ENCODE measurements at regions not wholly inside any gene's neighbourhood (a gene's known extent, or its start where the extent isn't known, plus 50 kb on each side); places are given as distances from the start of the nearest gene placed in this dataset.

DNA sequence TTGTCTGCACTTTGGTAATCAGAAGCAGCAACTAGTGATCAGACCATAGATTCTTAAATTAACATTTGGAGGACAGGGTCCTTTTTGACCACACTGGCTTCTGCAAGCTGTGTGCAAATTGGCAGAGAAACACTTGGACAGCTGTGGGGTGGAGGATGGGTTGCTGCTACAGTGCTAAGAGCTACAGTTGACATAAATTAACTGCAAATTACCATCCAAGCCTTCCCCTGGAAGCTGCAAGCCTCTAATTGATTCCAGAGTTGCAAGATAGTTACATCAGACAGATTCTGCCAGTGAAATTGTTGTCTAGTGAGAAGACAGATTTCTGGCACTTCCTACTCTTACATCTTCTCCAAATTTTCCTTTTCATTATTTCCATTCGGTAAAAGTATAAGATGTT, 517.7 kb downstream of the DIRAS2 start:
- CTCF ChIA-PET = interaction anchor here (1.4 kb wide), 1 partner anchor 16 kb away, joined by 4 read pairs; no protein-coding TSS in a partner anchor
- no peak overlapping the region for H3K27ac Mint-ChIP-seq

DNA sequence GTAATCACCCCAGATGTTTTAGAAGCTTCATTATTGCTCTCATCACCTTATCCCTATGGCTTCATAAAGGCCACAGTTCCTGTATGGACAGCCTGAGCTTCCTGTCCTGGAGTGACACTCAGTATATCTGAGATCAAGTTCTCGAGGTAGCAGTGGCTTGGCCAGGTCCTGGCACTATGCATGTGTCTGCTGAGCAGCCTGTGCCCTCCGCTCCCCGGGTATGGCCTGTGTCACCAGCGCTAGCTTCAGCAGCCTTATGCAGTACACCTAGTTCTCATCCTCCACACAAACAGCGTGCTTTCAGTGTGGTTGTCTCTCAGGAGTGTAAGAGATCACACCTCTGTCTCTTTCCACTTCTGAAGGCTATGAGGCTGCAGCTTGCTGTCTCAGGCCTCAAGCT, 514.7 kb downstream of the DIRAS2 start:
- intact Hi-C loops (cut with micrococcal nuclease) = no loop called here
- H3K4me3 Mint-ChIP-seq = no peak overlapping the region
- TF ChIP-seq, protein P1, sequence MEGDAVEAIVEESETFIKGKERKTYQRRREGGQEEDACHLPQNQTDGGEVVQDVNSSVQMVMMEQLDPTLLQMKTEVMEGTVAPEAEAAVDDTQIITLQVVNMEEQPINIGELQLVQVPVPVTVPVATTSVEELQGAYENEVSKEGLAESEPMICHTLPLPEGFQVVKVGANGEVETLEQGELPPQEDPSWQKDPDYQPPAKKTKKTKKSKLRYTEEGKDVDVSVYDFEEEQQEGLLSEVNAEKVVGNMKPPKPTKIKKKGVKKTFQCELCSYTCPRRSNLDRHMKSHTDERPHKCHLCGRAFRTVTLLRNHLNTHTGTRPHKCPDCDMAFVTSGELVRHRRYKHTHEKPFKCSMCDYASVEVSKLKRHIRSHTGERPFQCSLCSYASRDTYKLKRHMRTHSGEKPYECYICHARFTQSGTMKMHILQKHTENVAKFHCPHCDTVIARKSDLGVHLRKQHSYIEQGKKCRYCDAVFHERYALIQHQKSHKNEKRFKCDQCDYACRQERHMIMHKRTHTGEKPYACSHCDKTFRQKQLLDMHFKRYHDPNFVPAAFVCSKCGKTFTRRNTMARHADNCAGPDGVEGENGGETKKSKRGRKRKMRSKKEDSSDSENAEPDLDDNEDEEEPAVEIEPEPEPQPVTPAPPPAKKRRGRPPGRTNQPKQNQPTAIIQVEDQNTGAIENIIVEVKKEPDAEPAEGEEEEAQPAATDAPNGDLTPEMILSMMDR (IDR thresholded peaks at IDR 0.05) = no peak
- DNase-seq = no peak
- H3K27ac Mint-ChIP-seq = no peak overlapping the region
- no peaks in the 10 kb centered on the region for H3K36me3 Mint-ChIP-seq (ENCODE audit: low read depth)
- peaks cover 21% of the 10 kb centered on the region for H3K27me3 Mint-ChIP-seq
- no peak for ATAC-seq
- ChIA-PET POLR2A (no interaction called here), CTCF (interaction anchor here (1.2 kb wide), 1 partner anchor 65 kb away, joined by 3 read pairs; no protein-coding TSS in a partner anchor)
- H3K4me1 Mint-ChIP-seq (ENCODE audit: low read depth) = no peaks in the 10 kb centered on the region
- H3K9me3 Mint-ChIP-seq = peaks cover 8% of the 10 kb centered on the region

More for the DNA sequence above, 517.7 kb downstream of the DIRAS2 start:
- Mint-ChIP-seq H3K36me3 (ENCODE audit: low read depth) (no peaks in the 10 kb centered on the region), H3K4me1 (ENCODE audit: low read depth) (no peaks in the 10 kb centered on the region), H3K27me3 (peaks cover 18% of the 10 kb centered on the region), H3K9me3 (peaks cover 8% of the 10 kb centered on the region), H3K4me3 (no peak overlapping the region)
- ATAC-seq (no peak), DNase-seq (no peak)
- TF ChIP-seq, protein P1 (IDR thresholded peaks at IDR 0.05) = no peak
- intact Hi-C loops (cut with micrococcal nuclease) = no loop called here
- POLR2A ChIA-PET = no interaction called here

DNA sequence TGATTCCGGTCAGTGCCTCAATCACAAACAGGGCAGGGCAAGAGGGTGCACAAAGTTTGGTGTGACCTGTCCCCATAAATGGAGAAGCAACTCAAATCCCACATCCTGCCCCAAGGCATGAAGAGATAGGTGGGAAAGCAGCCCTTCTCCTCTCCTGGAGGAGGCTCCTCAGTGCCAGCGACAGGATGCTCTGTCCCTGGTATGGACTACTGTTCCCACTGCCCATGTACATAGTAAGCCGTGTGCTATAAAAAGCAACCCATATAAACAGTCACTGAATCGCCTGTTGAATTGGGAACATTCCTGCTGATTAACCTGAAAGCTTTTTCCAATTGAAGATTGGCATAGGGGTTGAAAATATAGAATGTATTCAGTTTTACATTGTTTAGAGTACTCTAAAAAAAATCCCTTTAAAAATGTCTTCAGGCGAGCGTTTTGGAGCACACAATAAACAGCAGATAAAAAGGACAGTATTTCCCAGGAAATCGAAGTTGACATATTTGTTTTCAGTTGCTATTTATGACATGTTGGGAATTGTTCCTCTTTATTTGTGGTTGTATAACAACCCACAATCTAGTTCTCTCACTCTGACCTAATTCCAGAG, 513.9 kb downstream of the DIRAS2 start:
- no peak overlapping the region for H3K27ac Mint-ChIP-seq
- ChIA-PET CTCF (interaction anchor here (1.0 kb wide), 1 partner anchor 13 kb away, joined by 3 read pairs; no protein-coding TSS in a partner anchor), POLR2A (no interaction called here)
- intact Hi-C loops (cut with micrococcal nuclease) = no loop called here
- TF ChIP-seq, protein P1 (IDR thresholded peaks at IDR 0.05) = no peak
- H3K9me3 Mint-ChIP-seq = peaks cover 2% of the 10 kb centered on the region
- H3K27me3 Mint-ChIP-seq = peaks cover 21% of the 10 kb centered on the region
- no peaks in the 10 kb centered on the region for H3K4me1 Mint-ChIP-seq (ENCODE audit: low read depth)
- no peaks in the 10 kb centered on the region for H3K36me3 Mint-ChIP-seq (ENCODE audit: low read depth)
- ATAC-seq (no peak), DNase-seq (no peak)
- H3K4me3 Mint-ChIP-seq = no peak overlapping the region

DNA sequence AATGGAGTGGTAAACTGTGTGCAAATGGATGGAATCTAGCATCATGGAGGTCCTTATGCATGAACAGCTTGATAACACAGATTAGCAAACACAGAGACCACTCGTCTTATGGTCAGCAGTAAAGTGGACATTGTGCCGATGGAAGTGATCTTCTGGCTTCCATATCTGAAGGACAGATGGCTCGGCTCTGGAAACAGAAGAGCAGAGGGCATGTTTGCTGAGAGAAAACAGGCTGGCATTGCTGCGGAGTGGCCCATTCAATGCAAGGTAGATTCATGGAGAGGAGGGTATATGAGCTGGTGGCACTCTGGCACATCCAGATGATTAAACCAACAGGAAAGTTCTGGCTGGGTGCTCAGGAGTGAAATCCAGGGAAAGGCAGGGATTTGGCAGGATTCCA, 513.2 kb downstream of the DIRAS2 start:
- Mint-ChIP-seq H3K4me1 (ENCODE audit: low read depth) (no peaks in the 10 kb centered on the region), H3K27ac (no peak overlapping the region), H3K36me3 (ENCODE audit: low read depth) (no peaks in the 10 kb centered on the region), H3K27me3 (peaks cover 22% of the 10 kb centered on the region), H3K4me3 (no peak overlapping the region), H3K9me3 (peaks cover 2% of the 10 kb centered on the region)
- TF ChIP-seq, protein P1 (IDR thresholded peaks at IDR 0.05) = no peak
- DNase-seq (no peak), ATAC-seq (no peak)
- CTCF ChIA-PET = interaction anchor here (1.0 kb wide), 1 partner anchor 13 kb away, joined by 3 read pairs; no protein-coding TSS in a partner anchor
- POLR2A ChIA-PET = no interaction called here
- intact Hi-C loops (cut with micrococcal nuclease) = no loop called here

DNA sequence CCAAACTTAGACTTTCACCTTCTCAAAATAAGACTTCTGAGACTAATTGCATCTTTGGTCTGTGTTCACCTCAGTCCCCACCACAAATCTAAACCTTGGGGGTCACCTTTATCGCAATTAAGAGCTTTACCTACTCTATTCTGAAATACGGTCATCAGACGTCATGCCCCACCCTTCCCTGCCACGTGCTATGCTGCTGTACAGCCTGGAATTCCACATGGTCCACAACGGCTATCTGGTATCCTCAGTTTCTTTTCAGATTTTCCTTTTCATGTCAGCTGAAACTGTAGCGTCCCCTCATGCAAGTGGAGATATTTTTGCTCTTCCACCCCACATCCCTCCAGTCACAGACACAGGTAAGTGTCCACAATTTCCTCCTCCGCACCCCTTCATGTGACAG, 511.1 kb downstream of the DIRAS2 start:
- H3K4me3 Mint-ChIP-seq = no peak overlapping the region
- CTCF ChIA-PET = no interaction called here
- no peaks in the 10 kb centered on the region for H3K4me1 Mint-ChIP-seq (ENCODE audit: low read depth)
- POLR2A ChIA-PET = no interaction called here
- peaks cover 16% of the 10 kb centered on the region for H3K27me3 Mint-ChIP-seq
- H3K9me3 Mint-ChIP-seq = no peaks in the 10 kb centered on the region
- no peak for DNase-seq
- H3K36me3 Mint-ChIP-seq (ENCODE audit: low read depth) = no peaks in the 10 kb centered on the region
- no peak for ATAC-seq
- intact Hi-C loops (cut with micrococcal nuclease) = no loop called here
- H3K27ac Mint-ChIP-seq = no peak overlapping the region
- TF ChIP-seq, protein P1 (IDR thresholded peaks at IDR 0.05) = no peak

All from activated CD8-positive, alpha-beta T cell treated with anti-CD3 and anti-CD28 coated beads for 36 hours (primary cell).